GF-D8 (cell line): ENCODE measurements at regions not wholly inside any gene's neighbourhood (a gene's known extent, or its start where the extent isn't known, plus 50 kb on each side); places are given as distances from the start of the nearest gene placed in this dataset.
"Not testable (repeated sequence)": the region's sequence is repeated elsewhere in the genome, so short reads cannot be mapped to it uniquely, and the experiment has no call there.

Experiments
- DNase-seq: peaks from one replicate; lab custom pipeline; 2025; lab: John Stamatoyannopoulos, UW

DNA sequence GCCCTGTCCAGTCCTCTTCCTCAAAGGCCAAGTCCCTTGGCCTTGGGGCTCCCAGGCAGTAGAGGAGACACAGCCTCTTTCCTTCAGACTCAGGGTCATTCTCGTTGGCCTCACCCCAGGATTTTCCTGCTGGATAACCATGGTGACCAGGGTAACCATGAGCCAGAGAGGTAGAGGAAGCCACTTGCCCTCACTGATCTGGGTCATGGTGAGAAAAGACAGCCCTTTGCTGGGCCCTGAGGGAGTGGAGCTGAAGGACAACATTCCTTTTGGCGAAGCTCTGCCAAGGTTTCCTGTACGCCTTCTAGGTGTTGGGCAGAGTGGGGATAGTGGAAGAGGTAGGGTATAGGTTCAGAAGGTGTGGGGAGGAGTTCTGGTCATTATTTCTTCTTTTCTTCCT, 53.1 kb upstream of the WNT4 start:
- no peak for DNase-seq

DNA sequence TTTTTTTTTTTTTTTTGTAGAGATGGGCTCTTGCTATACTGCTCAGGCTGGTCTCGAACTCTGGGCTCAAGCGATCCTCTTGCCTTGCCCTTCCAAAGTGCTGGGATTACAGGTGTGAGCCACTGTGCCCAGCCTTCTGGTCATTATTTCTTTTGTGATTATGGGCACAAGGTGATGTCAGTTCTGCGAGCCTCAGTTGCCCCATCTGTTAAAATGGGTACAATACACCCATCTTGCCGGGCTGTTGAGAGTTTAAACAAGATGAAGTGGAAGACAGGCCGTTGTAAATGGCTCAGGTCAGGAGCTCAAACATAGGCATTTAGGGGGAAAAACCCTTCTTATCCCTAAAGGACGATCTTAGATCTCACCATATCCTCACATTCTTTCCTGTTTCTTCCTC, 53.7 kb upstream of the WNT4 start:
- no peak for DNase-seq

- no peak for DNase-seq
Observed at GRCh38 chr1:22197644-22198043, 54.7 kb upstream of the WNT4 start.

DNA sequence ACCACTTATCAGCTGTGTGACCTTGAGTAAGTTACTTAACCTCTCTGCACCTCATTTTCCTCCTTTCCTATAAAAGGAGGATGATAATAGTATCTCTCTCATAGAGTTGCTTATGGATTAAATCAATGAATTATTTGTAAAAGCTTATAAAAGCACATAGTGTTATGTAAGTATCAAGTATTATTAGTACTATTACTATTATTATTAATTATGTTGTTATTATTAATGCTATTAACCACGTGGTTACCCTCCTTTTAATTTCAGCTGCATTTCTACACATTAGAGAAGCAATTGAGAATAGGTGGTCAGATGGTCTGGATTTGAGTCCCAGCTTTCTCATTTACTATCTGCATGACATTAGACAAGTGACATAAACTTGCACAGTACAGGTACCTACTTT, 58.1 kb upstream of the WNT4 start:
- no peak for DNase-seq

GRCh38 chr1:22203335-22203734, 60.4 kb upstream of the WNT4 start:
- DNase-seq, result no peak

- DNase-seq, result no peak
Observed at GRCh38 chr1:22204057-22204840, 61.4 kb upstream of the WNT4 start.

DNA sequence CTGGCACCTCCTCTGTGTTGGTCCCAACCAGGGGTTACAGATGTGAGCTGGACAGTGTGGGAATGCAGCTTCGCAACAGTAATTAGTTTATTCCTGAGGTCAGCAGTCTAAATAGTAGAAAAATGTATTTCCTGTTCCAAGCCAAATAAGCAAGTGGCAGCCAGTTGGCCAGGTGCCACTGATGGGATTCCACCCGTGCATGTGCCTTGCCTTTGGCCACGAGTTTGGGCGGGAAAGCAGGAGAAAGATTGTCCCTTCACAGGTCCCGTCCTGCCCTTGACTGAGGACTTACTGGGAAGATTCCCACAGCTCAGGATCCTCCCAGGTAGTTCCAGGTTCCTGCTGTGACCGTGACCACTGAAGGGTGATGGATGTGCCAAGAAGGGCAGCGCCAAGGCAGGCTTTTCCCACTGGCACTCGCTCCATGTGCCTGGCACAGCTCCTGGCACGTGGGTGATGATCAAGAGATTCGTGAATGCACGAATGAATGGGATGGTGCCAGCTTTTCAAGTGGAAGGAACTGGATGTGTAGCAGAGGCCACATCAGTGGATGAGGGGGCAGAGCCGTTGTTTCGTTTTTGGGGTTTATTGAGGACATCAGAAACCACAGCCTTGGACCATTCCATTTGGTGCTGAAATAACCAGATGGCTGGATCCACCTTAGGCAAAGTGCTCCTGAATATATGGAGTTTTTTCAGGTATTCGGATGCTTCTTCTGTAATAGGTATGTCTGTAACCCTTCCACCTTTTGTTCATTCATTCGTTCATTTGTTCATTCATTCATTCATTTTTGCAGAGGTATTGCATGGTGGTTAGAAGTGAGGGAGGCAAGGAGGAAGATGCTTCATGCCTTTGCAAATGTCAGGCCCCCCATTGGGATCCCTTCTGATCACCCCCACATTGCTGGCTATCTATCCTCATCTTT, 62.4 kb upstream of the WNT4 start:
- DNase-seq, result no peak

- no peak for DNase-seq
Observed at GRCh38 chr1:22206551-22207125, 63.7 kb upstream of the WNT4 start.

- no peak for DNase-seq
Observed at GRCh38 chr1:22207511-22208267, 64.8 kb upstream of the WNT4 start.

DNA sequence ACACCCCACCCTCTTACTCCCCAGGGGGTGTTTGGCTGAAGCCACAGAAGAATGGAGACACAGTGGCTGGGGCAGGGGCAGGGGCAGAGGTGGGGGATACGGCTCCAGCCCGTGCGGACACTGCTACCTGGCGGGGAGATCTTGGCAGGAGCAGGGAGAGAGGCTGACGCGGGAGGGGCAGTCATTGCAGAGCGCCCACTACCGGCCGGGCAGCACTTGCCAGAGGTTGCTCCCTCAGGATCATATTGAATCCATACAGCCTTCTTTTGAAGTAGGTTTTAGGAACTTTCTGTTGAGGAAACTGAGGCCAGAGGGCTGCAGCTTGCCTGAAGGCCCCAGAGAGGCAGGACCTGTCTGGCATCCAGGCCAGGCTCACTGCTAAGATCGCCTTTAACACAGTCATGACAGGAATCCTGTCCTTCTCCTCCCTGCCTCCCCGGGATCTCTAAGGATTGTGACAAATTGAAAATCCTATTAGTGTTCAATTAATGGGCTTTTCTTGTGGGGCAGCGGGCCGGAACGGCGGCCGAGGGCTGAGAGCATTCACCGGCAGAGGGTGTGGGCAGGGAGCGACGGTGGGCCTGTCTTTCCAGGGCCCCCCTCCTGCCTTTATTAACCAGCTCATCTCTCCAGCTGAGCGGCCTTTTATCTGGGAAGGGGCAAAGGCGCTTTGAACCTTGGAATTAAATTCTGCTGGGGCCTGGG, 65.5 kb upstream of the WNT4 start:
- DNase-seq, result no peak

- no peak for DNase-seq
Observed at GRCh38 chr1:22208973-22209378, 66.1 kb upstream of the WNT4 start.

GRCh38 chr1:22210176-22210575, 67.3 kb upstream of the WNT4 start:
- no peak for DNase-seq

DNA sequence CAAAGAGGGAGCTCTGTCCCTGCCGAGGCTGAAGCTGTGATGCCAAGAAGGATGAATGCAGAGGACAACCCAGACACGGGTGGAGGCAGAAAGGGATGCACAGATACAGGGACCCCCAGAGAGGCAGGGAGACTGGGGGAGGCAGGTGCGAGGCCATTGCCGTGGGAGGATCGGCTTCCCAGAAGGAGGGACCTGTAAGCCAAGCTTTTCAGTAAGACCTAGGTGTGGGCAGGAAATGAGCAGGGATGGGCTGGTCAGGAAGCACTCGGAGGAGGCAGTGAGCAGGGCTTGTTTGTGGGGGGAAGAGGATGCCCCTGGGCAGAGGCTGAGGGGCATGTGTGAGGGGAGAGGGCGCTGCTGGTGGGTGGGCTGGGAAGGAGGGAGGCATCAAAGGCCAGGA, 67.7 kb upstream of the WNT4 start:
- no peak for DNase-seq

GRCh38 chr1:22211459-22211858, 68.6 kb upstream of the WNT4 start:
- not testable (repeated sequence) for DNase-seq

- no peak for DNase-seq
Observed at GRCh38 chr1:22212400-22213233, 69.7 kb upstream of the WNT4 start.

GRCh38 chr1:22216210-22216883, 73.5 kb upstream of the WNT4 start:
- no peak for DNase-seq

DNA sequence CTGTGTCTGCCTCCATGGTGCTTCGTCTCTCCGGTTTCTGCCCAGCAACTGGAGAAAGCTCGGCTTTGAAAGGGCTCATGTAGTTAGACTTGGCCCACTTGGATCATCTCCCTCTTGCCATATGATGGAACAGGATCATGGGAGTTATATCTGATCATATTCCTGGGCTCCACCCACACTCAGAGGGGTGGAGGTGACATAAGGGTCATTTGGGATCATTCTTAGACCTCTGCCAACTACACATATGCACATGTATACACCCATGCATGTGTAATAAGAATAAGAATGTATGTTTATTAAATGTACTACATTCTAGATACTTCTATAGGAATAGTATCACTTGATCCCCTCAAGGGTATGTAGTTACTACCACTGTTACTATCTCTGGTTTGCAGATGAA, 74.1 kb upstream of the WNT4 start:
- DNase-seq, result no peak

DNA sequence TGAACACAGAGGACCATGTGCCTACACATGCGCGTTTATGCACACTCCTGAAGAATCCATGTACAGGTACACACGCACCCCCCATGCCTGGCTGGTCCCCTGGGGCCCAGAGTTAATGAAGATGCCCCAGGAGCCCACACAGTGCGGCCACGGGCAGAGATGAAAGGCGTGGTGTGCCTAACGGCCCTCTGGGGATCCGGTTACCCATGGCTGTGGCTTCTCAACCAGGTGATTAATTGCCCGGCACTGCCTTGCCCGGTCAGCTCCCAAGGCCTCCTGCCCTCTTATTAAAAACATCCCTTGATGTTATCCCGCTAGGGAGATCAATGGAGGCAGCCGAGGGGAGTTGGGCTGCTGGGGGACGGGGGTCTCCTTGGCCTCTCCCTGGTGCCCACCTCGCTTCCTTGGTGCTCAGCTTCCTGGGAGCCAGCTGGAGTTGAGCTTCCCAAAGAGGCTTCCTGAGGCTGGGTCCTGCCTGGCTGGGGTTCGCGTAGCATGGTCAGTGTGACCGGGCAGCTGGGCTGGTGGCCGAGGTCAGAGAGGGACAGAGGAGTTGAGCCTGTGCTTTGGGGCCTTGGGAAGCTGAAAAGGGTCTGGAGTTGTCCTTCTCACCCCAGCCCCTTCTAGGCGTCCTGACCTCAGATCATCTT, 75.0 kb upstream of the WNT4 start:
- no peak for DNase-seq

GRCh38 chr1:22218618-22219250, 75.8 kb upstream of the WNT4 start:
- DNase-seq, result no peak
